ENCODE measurements at regions not wholly inside any gene's neighbourhood (a gene's known extent, or its start where the extent isn't known, plus 50 kb on each side); places are given as distances from the start of the nearest gene placed in this dataset.

GRCh38 chr20:57941604-57942381 is 232.0 kb upstream of the PMEPA1 start:
- Histone ChIP-seq H3K4me1 (ENCODE audit: control insufficient read depth, extremely low read depth, insufficient read depth, low read length) (no peaks in the 10 kb centered on the region), H3K27me3 (ENCODE audit: control insufficient read depth, extremely low read depth, insufficient read depth, low read length) (peaks cover 57% of the 10 kb centered on the region), H3K9ac (ENCODE audit: control insufficient read depth, extremely low read depth, insufficient read depth, low read length) (no peak overlapping the region)

GRCh38 chr20:57940868-57941522 is 231.2 kb upstream of the PMEPA1 start:
- dilution Hi-C loops (cut with MboI; ENCODE audit: extremely low pct_ligation_motif_present, low sequenced_read_pairs) = no loop called here
- H2AFZ ChIP-seq (ENCODE audit: control insufficient read depth, low read length) = no peak overlapping the region
- no peak for DNase-seq (ENCODE audit: low read depth, low spot score)
- H3K9me3 ChIP-seq (ENCODE audit: control insufficient read depth, low read depth, low read length) = no peaks in the 10 kb centered on the region
- H3K27ac ChIP-seq (ENCODE audit: control insufficient read depth, insufficient read depth, low read length) = no peak overlapping the region
- no peaks in the 10 kb centered on the region for H3K4me1 ChIP-seq (ENCODE audit: control insufficient read depth, extremely low read depth, insufficient read depth, low read length)
- H3K36me3 ChIP-seq (ENCODE audit: control insufficient read depth in 2 of 2, extremely low read depth in 1 of 2, insufficient read depth in 2 of 2, low read length in 2 of 2) = no peaks in the 10 kb centered on the region
- no peak overlapping the region for H3K4me3 ChIP-seq (ENCODE audit: control insufficient read depth in 2 of 3, extremely low read depth in 1 of 3, insufficient read depth in 2 of 3, low read depth in 1 of 3, low read length in 3 of 3)
- no peaks in the 10 kb centered on the region for H4K20me1 ChIP-seq (ENCODE audit: control insufficient read depth, extremely low read depth, insufficient read depth, low read length)
- H3K9me1 ChIP-seq (ENCODE audit: control insufficient read depth, extremely low read depth, insufficient read depth, low read length) = no peaks in the 10 kb centered on the region
- H3K4me2 ChIP-seq (ENCODE audit: control insufficient read depth, extremely low read depth, insufficient read depth, low read depth, low read length) = no peak overlapping the region
- no peaks in the 10 kb centered on the region for H3K79me2 ChIP-seq (ENCODE audit: control insufficient read depth, insufficient read depth, low read length)
- FAIRE-seq = no peak
- H3K27me3 ChIP-seq (ENCODE audit: control insufficient read depth, extremely low read depth, insufficient read depth, low read length) = peaks cover 57% of the 10 kb centered on the region
- no peak for TF ChIP-seq EZH2 (IDR thresholded peaks at IDR 0.05; ENCODE audit: low read length)
- TF ChIP-seq CTCF (optimal IDR thresholded peaks at IDR 0.05 in 1 of 3, IDR thresholded peaks at IDR 0.05 in 1 of 3, conservative IDR thresholded peaks at IDR 0.05 in 1 of 3; ENCODE audit: extremely low read depth in 1 of 3, insufficient read depth in 2 of 3, low read length in 3 of 3) = no peak
- H3K9ac ChIP-seq (ENCODE audit: control insufficient read depth, extremely low read depth, insufficient read depth, low read length) = no peak overlapping the region

More at GRCh38 chr20:57941604-57942381, 232.0 kb upstream of the PMEPA1 start:
- DNase-seq (ENCODE audit: low read depth, low spot score) (no peak), FAIRE-seq (no peak)
- Histone ChIP-seq H3K4me2 (ENCODE audit: control insufficient read depth, extremely low read depth, insufficient read depth, low read depth, low read length) (no peak overlapping the region), H3K79me2 (ENCODE audit: control insufficient read depth, insufficient read depth, low read length) (no peaks in the 10 kb centered on the region), H3K27ac (ENCODE audit: control insufficient read depth, insufficient read depth, low read length) (no peak overlapping the region), H3K9me3 (ENCODE audit: control insufficient read depth, low read depth, low read length) (no peaks in the 10 kb centered on the region), H3K36me3 (ENCODE audit: control insufficient read depth in 2 of 2, extremely low read depth in 1 of 2, insufficient read depth in 2 of 2, low read length in 2 of 2) (no peaks in the 10 kb centered on the region), H3K9me1 (ENCODE audit: control insufficient read depth, extremely low read depth, insufficient read depth, low read length) (no peaks in the 10 kb centered on the region), H3K4me3 (ENCODE audit: control insufficient read depth in 2 of 3, extremely low read depth in 1 of 3, insufficient read depth in 2 of 3, low read depth in 1 of 3, low read length in 3 of 3) (no peak overlapping the region), H4K20me1 (ENCODE audit: control insufficient read depth, extremely low read depth, insufficient read depth, low read length) (no peaks in the 10 kb centered on the region), H2AFZ (ENCODE audit: control insufficient read depth, low read length) (no peak overlapping the region)
- TF ChIP-seq EZH2 (IDR thresholded peaks at IDR 0.05; ENCODE audit: low read length) = no peak
- no peak for TF ChIP-seq CTCF (optimal IDR thresholded peaks at IDR 0.05 in 1 of 3, IDR thresholded peaks at IDR 0.05 in 1 of 3, conservative IDR thresholded peaks at IDR 0.05 in 1 of 3; ENCODE audit: extremely low read depth in 1 of 3, insufficient read depth in 2 of 3, low read length in 3 of 3)
- dilution Hi-C loops (cut with MboI; ENCODE audit: extremely low pct_ligation_motif_present, low sequenced_read_pairs) = no loop called here
